HG03139 (cell line): ENCODE measurements at regions not wholly inside any gene's neighbourhood (a gene's known extent, or its start where the extent isn't known, plus 50 kb on each side); places are given as distances from the start of the nearest gene placed in this dataset.
A peak's percentile ranks its signal among the peaks of the same experiment; 100 is the strongest.

ENCODE experiments used
- ATAC-seq: cut with Tn5 transposase; IDR thresholded peaks from one replicate; pipeline ENCODE4 v1.9.1; 2021; ENCODE audit not compliant: unreplicated experiment

GRCh38 chr3:3632449-3632848, 166.8 kb upstream of the LRRN1 start:
- ATAC-seq: no peak

DNA sequence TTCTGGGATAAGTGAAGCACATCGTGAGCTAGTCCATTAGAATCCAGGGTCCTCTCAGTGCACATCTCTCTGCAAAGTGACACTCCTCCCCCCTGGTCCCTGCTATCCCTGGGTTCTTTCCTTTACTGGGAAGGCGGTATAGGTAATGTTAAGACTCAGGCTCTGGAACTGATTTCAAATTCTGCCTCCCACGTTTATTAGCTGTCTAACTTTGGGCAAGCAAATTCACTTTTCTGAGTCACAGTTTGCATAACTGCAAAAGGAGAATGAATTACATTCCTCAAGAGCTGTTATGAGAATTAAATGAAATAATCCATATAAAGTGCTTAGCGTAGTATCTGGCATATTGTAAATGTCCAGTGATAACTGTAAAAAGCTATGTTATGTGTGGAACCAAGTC, 168.1 kb upstream of the LRRN1 start:
- no peak for ATAC-seq

DNA sequence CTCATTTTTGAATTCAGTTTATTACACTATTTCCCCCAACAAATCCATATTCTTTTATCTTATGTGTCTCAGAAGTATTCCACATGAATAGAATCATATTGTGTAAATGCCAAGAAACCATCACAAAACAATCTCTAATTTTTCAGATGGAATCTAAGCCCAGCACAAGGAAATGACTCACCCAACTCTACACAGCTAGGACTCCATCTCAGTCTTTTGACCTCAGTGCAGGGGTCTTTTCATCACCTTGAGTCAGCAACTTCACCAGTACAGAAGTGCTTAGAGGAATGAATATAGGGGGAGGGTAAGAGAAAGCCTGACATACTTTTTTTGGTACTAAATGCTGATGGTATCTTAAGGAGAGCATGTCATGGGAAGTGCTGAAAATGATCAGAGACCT, 169.3 kb upstream of the LRRN1 start:
- ATAC-seq: no peak

GRCh38 chr3:3628676-3629328, 170.4 kb upstream of the LRRN1 start:
- ATAC-seq: peak; percentile 73

GRCh38 chr3:3627114-3627513, 172.1 kb upstream of the LRRN1 start:
- no peak for ATAC-seq

DNA sequence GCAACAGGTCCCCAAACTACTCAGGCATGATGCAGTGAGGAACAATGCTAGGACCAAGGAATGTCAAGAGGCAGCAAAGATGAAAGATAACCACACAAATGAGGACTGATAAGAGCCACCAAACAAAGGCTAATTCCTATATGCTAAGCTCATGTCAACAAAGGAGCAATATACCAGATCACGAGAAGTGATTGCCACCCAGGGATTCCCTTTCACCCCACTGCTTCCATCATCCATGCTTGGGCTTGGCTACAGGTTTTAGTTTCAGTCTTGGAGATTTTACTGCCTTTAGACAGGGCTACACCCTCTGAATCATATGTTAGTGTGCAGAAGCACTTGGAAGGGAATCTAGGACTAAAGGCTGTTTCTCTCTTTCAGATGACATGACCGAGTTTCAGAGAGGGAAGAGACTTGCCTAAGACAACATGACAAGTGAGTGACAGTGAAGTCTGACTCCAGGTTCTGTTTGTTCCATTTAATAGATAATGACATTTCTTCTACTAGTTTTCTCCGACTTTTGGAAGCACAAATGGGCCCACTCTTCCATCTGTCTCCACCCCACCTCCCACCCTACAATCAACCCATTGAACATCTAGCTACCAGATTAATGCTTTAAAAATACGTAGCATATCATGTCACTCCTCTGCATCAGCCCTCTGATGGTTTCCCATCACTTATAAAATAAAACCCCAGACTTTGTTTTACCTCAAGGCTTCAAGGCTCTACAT, 173.5 kb upstream of the LRRN1 start:
- ATAC-seq: no peak

GRCh38 chr3:3619815-3620214, 179.4 kb upstream of the LRRN1 start:
- no peak for ATAC-seq

DNA sequence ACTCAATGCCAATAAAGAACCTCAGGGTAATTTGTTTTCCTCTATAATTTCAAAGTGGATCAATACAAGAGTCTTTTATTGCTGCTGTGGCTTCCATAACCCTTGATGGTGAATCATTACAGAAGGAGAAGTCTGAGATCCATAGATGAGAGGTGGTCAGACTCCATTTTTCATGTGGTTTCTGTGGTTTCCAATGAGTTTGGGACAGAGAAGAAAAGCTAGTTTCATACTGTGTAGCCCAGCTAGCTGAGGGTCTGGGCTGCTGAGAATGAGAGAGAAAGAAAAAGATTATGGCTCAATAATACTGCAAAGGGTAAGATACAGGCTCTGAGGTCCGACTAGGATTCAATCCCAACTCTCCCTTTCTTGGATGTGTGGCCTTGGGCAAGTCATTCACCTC, 180.6 kb upstream of the LRRN1 start:
- no peak for ATAC-seq

DNA sequence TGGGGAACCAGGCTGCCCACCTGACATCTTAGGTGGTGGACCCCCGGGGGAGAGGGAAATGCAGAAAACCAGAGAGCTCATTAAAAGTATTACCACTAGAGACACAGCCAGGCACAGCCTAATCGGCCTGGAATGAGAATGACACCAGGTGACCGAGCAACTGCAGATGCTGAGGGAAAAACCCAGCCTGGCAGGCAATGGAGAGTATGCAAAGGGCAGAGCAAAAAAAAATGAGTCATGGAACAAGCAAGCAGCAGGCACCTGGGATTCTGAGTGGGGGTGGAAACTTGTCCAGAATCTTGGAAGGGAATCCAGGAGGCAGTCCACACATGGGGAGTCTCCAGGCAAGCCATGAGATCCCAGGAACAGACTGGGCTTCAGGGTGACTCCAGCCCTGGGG, 183.7 kb upstream of the LRRN1 start:
- no peak for ATAC-seq

- no peak for ATAC-seq
Observed at GRCh38 chr3:3610581-3611298, 188.5 kb upstream of the LRRN1 start.

DNA sequence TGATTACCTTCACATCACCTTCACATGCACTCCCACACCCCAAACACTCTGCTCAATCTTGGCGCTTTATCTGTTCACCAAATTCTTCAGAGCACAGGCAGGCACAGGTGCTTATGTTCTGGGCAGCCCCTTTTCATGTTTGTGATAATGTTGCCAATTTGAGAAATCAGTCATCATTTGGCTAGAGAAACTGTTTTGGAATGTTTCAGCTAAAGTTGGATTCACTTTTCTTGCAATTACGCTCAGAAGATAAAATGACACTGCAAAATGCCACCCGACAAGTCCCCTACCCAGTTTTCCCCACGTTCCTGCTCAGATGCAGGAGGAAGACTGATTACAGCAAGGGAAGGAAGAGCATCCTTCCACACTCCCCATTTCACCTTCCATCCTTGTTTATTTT, 192.9 kb upstream of the LRRN1 start:
- ATAC-seq: no peak

- ATAC-seq: no peak
Observed at GRCh38 chr3:3605226-3605625, 194.0 kb upstream of the LRRN1 start.

- ATAC-seq: no peak
Observed at GRCh38 chr3:3603351-3603750, 195.9 kb upstream of the LRRN1 start.

- no peak for ATAC-seq
Observed at GRCh38 chr3:3600665-3601340, 198.4 kb upstream of the LRRN1 start.

DNA sequence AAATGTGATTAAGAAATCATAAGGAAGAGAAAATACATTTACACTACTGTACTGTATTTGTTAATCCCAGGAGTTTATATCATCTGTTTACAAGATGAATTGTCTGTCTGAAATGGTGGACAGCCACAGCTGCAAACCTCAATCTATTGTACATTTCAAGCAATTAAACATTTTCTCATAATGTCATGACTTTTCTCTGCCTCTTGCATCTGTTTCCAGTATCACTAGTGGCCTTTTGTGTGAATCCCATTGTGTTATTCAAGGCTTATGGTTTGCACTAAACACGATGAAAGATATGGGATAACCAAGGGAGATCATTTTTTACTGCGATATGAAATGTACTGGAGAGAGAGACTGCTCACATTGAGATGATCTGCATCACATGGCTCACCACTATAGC, 200.2 kb upstream of the LRRN1 start:
- no peak for ATAC-seq

- no peak for ATAC-seq
Observed at GRCh38 chr3:3594986-3595385, 204.2 kb upstream of the LRRN1 start.

DNA sequence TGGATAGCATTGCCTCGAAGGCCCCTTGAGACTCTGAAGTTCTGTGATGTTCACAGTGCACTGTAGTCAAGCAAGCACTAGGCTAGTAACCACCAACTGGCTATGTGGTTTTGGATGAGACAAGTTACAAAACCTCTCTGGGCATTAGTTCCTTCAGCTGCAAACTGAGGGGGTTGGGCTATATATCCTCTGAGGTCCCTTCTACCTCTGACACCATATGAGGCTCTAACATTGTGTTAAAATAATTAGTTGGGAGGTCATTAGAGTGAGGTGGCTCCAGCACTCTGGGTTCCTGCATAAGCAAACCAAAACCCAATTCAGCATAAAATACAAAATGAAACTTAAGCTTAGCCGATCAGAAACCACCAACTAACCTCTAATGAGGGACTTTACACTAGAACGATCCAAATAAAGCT, 209.5 kb upstream of the LRRN1 start:
- ATAC-seq: peak; percentile 66

DNA sequence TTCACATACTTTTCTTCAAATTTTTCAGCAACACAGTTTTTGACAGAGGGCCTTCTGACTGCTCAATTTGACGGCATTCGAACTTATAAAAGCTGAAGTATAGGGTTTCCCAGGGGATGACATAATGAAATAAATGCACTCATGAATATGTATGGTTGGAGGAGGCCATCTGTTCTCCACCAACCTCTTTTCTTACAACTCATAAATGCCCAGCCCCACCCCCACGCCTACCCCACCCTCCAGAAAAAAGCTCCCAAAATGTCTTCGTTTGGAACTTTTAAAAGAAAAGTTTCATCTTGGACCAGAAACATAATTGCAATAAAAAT, 211.6 kb upstream of the LRRN1 start:
- no peak for ATAC-seq

GRCh38 chr3:3586843-3587646, 212.2 kb upstream of the LRRN1 start:
- no peak for ATAC-seq

DNA sequence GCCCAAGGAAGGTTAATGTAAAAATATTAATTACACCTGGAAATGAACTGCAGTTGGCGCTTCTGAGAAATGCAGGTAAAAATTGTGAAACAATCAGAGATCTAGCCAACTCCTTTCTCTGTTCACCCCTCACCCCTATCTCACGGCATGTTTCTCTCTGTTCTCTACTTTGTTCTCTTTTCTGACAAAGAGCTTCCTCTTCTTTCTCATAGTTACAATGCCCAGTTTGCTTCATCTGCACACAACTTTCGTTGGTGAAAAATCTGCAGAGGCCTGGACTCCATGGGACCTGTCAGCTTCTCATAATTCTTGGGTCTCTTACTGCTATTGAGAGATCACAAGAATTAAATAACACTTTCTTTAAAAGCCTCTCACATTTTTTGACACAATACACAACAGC, 212.9 kb upstream of the LRRN1 start:
- ATAC-seq: no peak

DNA sequence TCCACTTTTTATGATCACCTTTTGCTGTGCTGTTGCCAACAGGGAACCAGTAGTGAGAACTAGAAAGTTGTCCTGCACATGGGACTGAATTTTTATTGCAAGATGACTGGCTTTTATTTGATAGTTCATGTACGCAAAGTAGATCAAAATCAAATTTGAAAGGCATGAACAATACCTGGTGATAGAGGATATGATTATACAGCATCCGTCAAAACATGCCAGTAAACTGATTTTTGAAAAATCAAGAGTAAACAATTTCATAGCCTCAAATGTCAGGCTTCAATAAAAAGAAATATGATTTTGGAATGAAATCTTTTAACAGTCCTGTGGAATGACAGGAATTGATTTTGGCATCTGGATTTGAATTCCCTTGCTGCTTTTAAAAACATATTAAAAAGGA, 219.6 kb upstream of the LRRN1 start:
- no peak for ATAC-seq
